GM04503 (cell line): ENCODE measurements at regions not wholly inside any gene's neighbourhood (a gene's known extent, or its start where the extent isn't known, plus 50 kb on each side); places are given as distances from the start of the nearest gene placed in this dataset.

Experiments
- DNase-seq: peaks from one replicate; pipeline ENCODE4 v3.0.0-alpha.2; 2012; ENCODE audit warnings: low read depth

- no peak for DNase-seq
These were observed 148.7 kb downstream of the ZIC5 start for GRCh38 chr13:99822820-99823219.

GRCh38 chr13:99821741-99822140 lies 149.8 kb downstream of the ZIC5 start:
- no peak for DNase-seq

GRCh38 chr13:99819967-99820366 lies 151.6 kb downstream of the ZIC5 start:
- DNase-seq: no peak

- DNase-seq: no peak
These were observed 155.2 kb downstream of the ZIC5 start for GRCh38 chr13:99816321-99816720.

- no peak for DNase-seq
These were observed 158.1 kb downstream of the ZIC5 start for GRCh38 chr13:99813336-99814095.

GRCh38 chr13:99812625-99813024 lies 158.9 kb downstream of the ZIC5 start:
- peak; percentile 48 for DNase-seq

- DNase-seq: no peak
These were observed 160.4 kb downstream of the ZIC5 start for GRCh38 chr13:99811067-99811700.

- DNase-seq: no peak
These were observed 161.6 kb downstream of the ZIC5 start for GRCh38 chr13:99809926-99810325.

- DNase-seq: no peak
These were observed 162.1 kb downstream of the ZIC5 start for GRCh38 chr13:99809496-99809895.

GRCh38 chr13:99808786-99809185 lies 162.8 kb downstream of the ZIC5 start:
- no peak for DNase-seq

GRCh38 chr13:99806671-99807070 lies 164.9 kb downstream of the ZIC5 start:
- DNase-seq: no peak

GRCh38 chr13:99805361-99805760 lies 166.2 kb downstream of the ZIC5 start:
- no peak for DNase-seq

GRCh38 chr13:99803141-99803540 lies 168.4 kb downstream of the ZIC5 start:
- no peak for DNase-seq

GRCh38 chr13:99802416-99802815 lies 169.2 kb downstream of the ZIC5 start:
- DNase-seq: no peak

GRCh38 chr13:99800951-99801350 lies 170.6 kb downstream of the ZIC5 start:
- DNase-seq: no peak

GRCh38 chr13:99800011-99800410 lies 171.6 kb downstream of the ZIC5 start:
- DNase-seq: no peak

- DNase-seq: no peak
These were observed 172.8 kb downstream of the ZIC5 start for GRCh38 chr13:99798756-99799155.

GRCh38 chr13:99797691-99798090 lies 173.9 kb downstream of the ZIC5 start:
- no peak for DNase-seq

- DNase-seq: no peak
These were observed 175.3 kb downstream of the ZIC5 start for GRCh38 chr13:99796175-99796819.

- no peak for DNase-seq
These were observed 179.3 kb downstream of the ZIC5 start for GRCh38 chr13:99792079-99792921.

- no peak for DNase-seq
These were observed 188.9 kb downstream of the ZIC5 start for GRCh38 chr13:99782669-99783068.

- no peak for DNase-seq
These were observed 193.1 kb downstream of the ZIC5 start for GRCh38 chr13:99778500-99778899.
